ENCODE measurements at regions not wholly inside any gene's neighbourhood (a gene's known extent, or its start where the extent isn't known, plus 50 kb on each side); places are given as distances from the start of the nearest gene placed in this dataset.

GRCh38 chr18:57920036-57920435, 116.9 kb upstream of the ATP8B1 start:
- TF ChIP-seq CTCF (conservative IDR thresholded peaks at IDR 0.05) = no peak
- H3K18ac ChIP-seq (ENCODE audit: insufficient read length, low read depth, low read length) = no peak overlapping the region
- no peaks in the 10 kb centered on the region for H3K23me2 ChIP-seq (ENCODE audit: insufficient read length, low read depth, low read length, poor library complexity, severe bottlenecking)
- H4K8ac ChIP-seq (replicated peaks; ENCODE audit: insufficient read length, low read depth, low read length) = no peak overlapping the region
- Mint-ChIP-seq H3K36me3 (ENCODE audit: insufficient read depth in 1 of 3, low read depth in 3 of 3) (no peaks in the 10 kb centered on the region), H3K27me3 (ENCODE audit: low read depth) (peaks cover 4% of the 10 kb centered on the region), H3K27ac (no peak overlapping the region; a peak in 1 of 7 replicates), H3K4me3 (no peak overlapping the region), H3K9me3 (no peaks in the 10 kb centered on the region), H3K4me1 (peaks cover 9 to 13% of the 10 kb centered on the region in 2 experiments)
- no peak overlapping the region for H3K4ac ChIP-seq (ENCODE audit: low read depth, low read length)
- no peak overlapping the region for H3K23ac ChIP-seq (ENCODE audit: insufficient read length, low read depth, low read length)
- no peak overlapping the region for H4K5ac ChIP-seq (ENCODE audit: insufficient read length, low read depth, low read length)
- H3K14ac ChIP-seq (ENCODE audit: insufficient read depth, low read length) = no peak overlapping the region
- no peaks in the 10 kb centered on the region for H3K27me3 ChIP-seq (ENCODE audit: insufficient read depth, low read length)
- H4K20me1 ChIP-seq (ENCODE audit: control insufficient read depth, insufficient read depth, insufficient read length) = no peaks in the 10 kb centered on the region
- no peak overlapping the region for H3K56ac ChIP-seq (ENCODE audit: insufficient read length, low read depth, low read length)
- no peak overlapping the region for H2BK120ac ChIP-seq (ENCODE audit: low read depth, low read length, poor library complexity, severe bottlenecking)
- no peaks in the 10 kb centered on the region for H3K79me1 ChIP-seq (ENCODE audit: insufficient read depth, low read depth, low read length, poor library complexity, severe bottlenecking)
- no peak overlapping the region for H2AFZ ChIP-seq (ENCODE audit: low read length)
- no peak overlapping the region for H2BK12ac ChIP-seq (ENCODE audit: insufficient read length, low read depth, low read length)
- no CpG with 5 or more reads among the region's 1 CpG for WGBS (ENCODE audit: extremely low coverage, insufficient read length, low lambda C conversion rate)
- no peaks in the 10 kb centered on the region for H3K4me1 ChIP-seq (ENCODE audit: insufficient read depth, low read length)
- H2AK5ac ChIP-seq (ENCODE audit: insufficient read length, low read length) = no peak overlapping the region
- no peak overlapping the region for H3K27ac ChIP-seq (ENCODE audit: insufficient read length, low read depth, low read length)
- no peak overlapping the region for H3T11ph ChIP-seq (ENCODE audit: low read length)
- no peak overlapping the region for H3K4me2 ChIP-seq (ENCODE audit: insufficient read depth, insufficient read length, low read length)
- no peaks in the 10 kb centered on the region for H3K9me3 ChIP-seq (ENCODE audit: control insufficient read depth, low read depth, low read length)
- no peak overlapping the region for H2BK20ac ChIP-seq (ENCODE audit: low read depth, low read length, poor library complexity, severe bottlenecking)
- H2BK15ac ChIP-seq (ENCODE audit: low read depth, low read length) = no peak overlapping the region
- H3K79me2 ChIP-seq (ENCODE audit: insufficient read depth, low read length) = no peaks in the 10 kb centered on the region
- H3K9ac ChIP-seq (ENCODE audit: extremely low read depth, insufficient read length, low read length) = no peak overlapping the region
- no peak overlapping the region for H2BK5ac ChIP-seq (ENCODE audit: insufficient read length, low read length)
- no peak overlapping the region for H4K91ac ChIP-seq (ENCODE audit: insufficient read length, low read depth, low read length)
- no peak for DNase-seq

Measured in H9 (cell line).